Activated CD8-positive, alpha-beta memory T cell treated with anti-CD3 and anti-CD28 coated beads, Interleukin-2, amount 10 ng/mL, durations not matched to agents 7 days and 5 days (primary cell): ENCODE measurements at regions not wholly inside any gene's neighbourhood (a gene's known extent, or its start where the extent isn't known, plus 50 kb on each side); places are given as distances from the start of the nearest gene placed in this dataset.

Experiments used
- ATAC-seq: fragments of 150-1000 bp; cut with Tn5 transposase; one replicate; pipeline ENCODE4 v1.10.0; 2021; ENCODE audit warnings: moderate library complexity
- CTCF ChIA-PET: fragments of 350-600 bp; sonication (Branson Sonifier 250); formaldehyde crosslinking; loops from one replicate; lab custom pipeline; 2021; ENCODE audit warnings: antibody characterized with exemption; lab: Charles Lee
- DNase-seq: peaks from one replicate; pipeline ENCODE4 v3.0.0-alpha.2; 2020
- H3K27ac Mint-ChIP-seq: one replicate; pipeline ENCODE4 v1.8.0; 2021; ENCODE audit warnings: mild to moderate bottlenecking, mixed read lengths
- H3K27me3 Mint-ChIP-seq: one replicate; pipeline ENCODE4 v1.8.0; 2021; ENCODE audit warnings: mixed read lengths
- H3K36me3 Mint-ChIP-seq: one replicate; pipeline ENCODE4 v1.8.0; 2021; ENCODE audit warnings: mild to moderate bottlenecking, mixed read lengths
- H3K4me1 Mint-ChIP-seq: one replicate; pipeline ENCODE4 v1.8.0; 2021; ENCODE audit warnings: mixed read lengths
- H3K4me3 Mint-ChIP-seq: one replicate; pipeline ENCODE4 v1.8.0; 2021; ENCODE audit warnings: mild to moderate bottlenecking, moderate library complexity, mixed read lengths
- H3K9me3 Mint-ChIP-seq: one replicate; pipeline ENCODE4 v1.8.0; 2022; ENCODE audit warnings: low read depth, mixed read lengths

- Mint-ChIP-seq H3K9me3 (no peaks in the 10 kb centered on the region), H3K4me3 (no peak overlapping the region), H3K27ac (no peak overlapping the region), H3K36me3 (no peaks in the 10 kb centered on the region), H3K27me3 (peaks cover 19% of the 10 kb centered on the region), H3K4me1 (peaks cover 5% of the 10 kb centered on the region)
- DNase-seq, result no peak
- ATAC-seq, result no peak
- CTCF ChIA-PET, result no interaction called here
These were observed 290.4 kb upstream of the POU3F1 start for GRCh38 chr1:38336961-38337360.

- H3K27me3 Mint-ChIP-seq, result peaks cover 17% of the 10 kb centered on the region
- ATAC-seq (no peak), DNase-seq (no peak)
- H3K9me3 Mint-ChIP-seq, result no peaks in the 10 kb centered on the region
- CTCF ChIA-PET, result no interaction called here
- no peak overlapping the region for H3K4me3 Mint-ChIP-seq
- no peak overlapping the region for H3K27ac Mint-ChIP-seq
- H3K36me3 Mint-ChIP-seq, result no peaks in the 10 kb centered on the region
- H3K4me1 Mint-ChIP-seq, result peaks cover 5% of the 10 kb centered on the region
These were observed 289.8 kb upstream of the POU3F1 start for GRCh38 chr1:38336301-38336923.

GRCh38 chr1:38334930-38335592 is 288.5 kb upstream of the POU3F1 start:
- Mint-ChIP-seq H3K9me3 (no peaks in the 10 kb centered on the region), H3K27ac (no peak overlapping the region)

GRCh38 chr1:38332649-38333310 is 286.2 kb upstream of the POU3F1 start:
- no peak overlapping the region for H3K4me3 Mint-ChIP-seq
- no peak overlapping the region for H3K27ac Mint-ChIP-seq
- DNase-seq, result no peak
- ATAC-seq, result no peak
- CTCF ChIA-PET, result no interaction called here
- H3K36me3 Mint-ChIP-seq, result no peaks in the 10 kb centered on the region
- no peaks in the 10 kb centered on the region for H3K9me3 Mint-ChIP-seq
- peaks cover 7% of the 10 kb centered on the region for H3K27me3 Mint-ChIP-seq
- peaks cover 5% of the 10 kb centered on the region for H3K4me1 Mint-ChIP-seq

More at GRCh38 chr1:38334930-38335592, 288.5 kb upstream of the POU3F1 start:
- no peak for ATAC-seq
- Mint-ChIP-seq H3K4me3 (no peak overlapping the region), H3K27me3 (peaks cover 17% of the 10 kb centered on the region), H3K36me3 (no peaks in the 10 kb centered on the region), H3K4me1 (peaks cover 5% of the 10 kb centered on the region)
- CTCF ChIA-PET, result no interaction called here
- DNase-seq, result no peak

- Mint-ChIP-seq H3K4me1 (peaks cover 5% of the 10 kb centered on the region), H3K9me3 (no peaks in the 10 kb centered on the region), H3K36me3 (no peaks in the 10 kb centered on the region), H3K27me3 (peaks cover 9% of the 10 kb centered on the region), H3K4me3 (no peak overlapping the region), H3K27ac (no peak overlapping the region)
- DNase-seq (no peak), ATAC-seq (no peak)
- CTCF ChIA-PET, result no interaction called here
These were observed 285.1 kb upstream of the POU3F1 start for GRCh38 chr1:38331496-38332210.

GRCh38 chr1:38330799-38331198 is 284.2 kb upstream of the POU3F1 start:
- Mint-ChIP-seq H3K4me1 (peaks cover 5% of the 10 kb centered on the region), H3K27me3 (peaks cover 13% of the 10 kb centered on the region), H3K4me3 (no peak overlapping the region), H3K27ac (no peak overlapping the region), H3K36me3 (no peaks in the 10 kb centered on the region), H3K9me3 (no peaks in the 10 kb centered on the region)
- CTCF ChIA-PET, result no interaction called here
- DNase-seq (no peak), ATAC-seq (no peak)

GRCh38 chr1:38329644-38330043 is 283.1 kb upstream of the POU3F1 start:
- ATAC-seq (no peak), DNase-seq (no peak)
- no peaks in the 10 kb centered on the region for H3K4me1 Mint-ChIP-seq
- peaks cover 17% of the 10 kb centered on the region for H3K27me3 Mint-ChIP-seq
- no peak overlapping the region for H3K4me3 Mint-ChIP-seq
- no peaks in the 10 kb centered on the region for H3K36me3 Mint-ChIP-seq
- CTCF ChIA-PET, result no interaction called here
- no peaks in the 10 kb centered on the region for H3K9me3 Mint-ChIP-seq
- no peak overlapping the region for H3K27ac Mint-ChIP-seq

- Mint-ChIP-seq H3K9me3 (no peaks in the 10 kb centered on the region), H3K27ac (no peak overlapping the region), H3K4me3 (no peak overlapping the region), H3K4me1 (no peaks in the 10 kb centered on the region), H3K27me3 (peaks cover 21% of the 10 kb centered on the region), H3K36me3 (no peaks in the 10 kb centered on the region)
- DNase-seq (no peak), ATAC-seq (no peak)
- CTCF ChIA-PET, result no interaction called here
These were observed 281.9 kb upstream of the POU3F1 start for GRCh38 chr1:38328278-38329035.

- Mint-ChIP-seq H3K4me3 (no peak overlapping the region), H3K9me3 (no peaks in the 10 kb centered on the region), H3K27me3 (peaks cover 30% of the 10 kb centered on the region), H3K4me1 (no peaks in the 10 kb centered on the region), H3K27ac (no peak overlapping the region), H3K36me3 (no peaks in the 10 kb centered on the region)
- no peak for ATAC-seq
- DNase-seq, result no peak
- CTCF ChIA-PET, result no interaction called here
These were observed 281.0 kb upstream of the POU3F1 start for GRCh38 chr1:38327559-38327973.

GRCh38 chr1:38326856-38327255 is 280.3 kb upstream of the POU3F1 start:
- Mint-ChIP-seq H3K27me3 (peaks cover 33% of the 10 kb centered on the region), H3K27ac (no peak overlapping the region), H3K9me3 (no peaks in the 10 kb centered on the region), H3K36me3 (no peaks in the 10 kb centered on the region), H3K4me3 (no peak overlapping the region), H3K4me1 (no peaks in the 10 kb centered on the region)
- DNase-seq (no peak), ATAC-seq (no peak)
- CTCF ChIA-PET, result no interaction called here

GRCh38 chr1:38326135-38326534 is 279.5 kb upstream of the POU3F1 start:
- Mint-ChIP-seq H3K36me3 (no peaks in the 10 kb centered on the region), H3K4me1 (no peaks in the 10 kb centered on the region), H3K27me3 (peaks cover 39% of the 10 kb centered on the region), H3K4me3 (no peak overlapping the region), H3K27ac (no peak overlapping the region), H3K9me3 (no peaks in the 10 kb centered on the region)
- CTCF ChIA-PET, result no interaction called here
- no peak for ATAC-seq
- no peak for DNase-seq

GRCh38 chr1:38312753-38313152 is 266.2 kb upstream of the POU3F1 start:
- Mint-ChIP-seq H3K27ac (no peak overlapping the region), H3K9me3 (no peaks in the 10 kb centered on the region), H3K4me1 (no peaks in the 10 kb centered on the region), H3K4me3 (no peak overlapping the region), H3K27me3 (peaks cover 39% of the 10 kb centered on the region), H3K36me3 (no peaks in the 10 kb centered on the region)
- ATAC-seq (no peak), DNase-seq (no peak)
- CTCF ChIA-PET, result no interaction called here

GRCh38 chr1:38310079-38310478 is 263.5 kb upstream of the POU3F1 start:
- ATAC-seq, result no peak
- DNase-seq, result no peak
- Mint-ChIP-seq H3K4me1 (no peaks in the 10 kb centered on the region), H3K27ac (no peak overlapping the region), H3K36me3 (no peaks in the 10 kb centered on the region), H3K27me3 (peaks cover 29% of the 10 kb centered on the region), H3K4me3 (no peak overlapping the region), H3K9me3 (no peaks in the 10 kb centered on the region)
- CTCF ChIA-PET, result no interaction called here
